GM19395 (cell line): ENCODE measurements at regions not wholly inside any gene's neighbourhood (a gene's known extent, or its start where the extent isn't known, plus 50 kb on each side); places are given as distances from the start of the nearest gene placed in this dataset.

Experiments used
- ATAC-seq: cut with Tn5 transposase; IDR thresholded peaks from one replicate; pipeline ENCODE4 v1.9.1; 2021; ENCODE audit warnings: mild to moderate bottlenecking, moderate library complexity; ENCODE audit not compliant: unreplicated experiment

DNA sequence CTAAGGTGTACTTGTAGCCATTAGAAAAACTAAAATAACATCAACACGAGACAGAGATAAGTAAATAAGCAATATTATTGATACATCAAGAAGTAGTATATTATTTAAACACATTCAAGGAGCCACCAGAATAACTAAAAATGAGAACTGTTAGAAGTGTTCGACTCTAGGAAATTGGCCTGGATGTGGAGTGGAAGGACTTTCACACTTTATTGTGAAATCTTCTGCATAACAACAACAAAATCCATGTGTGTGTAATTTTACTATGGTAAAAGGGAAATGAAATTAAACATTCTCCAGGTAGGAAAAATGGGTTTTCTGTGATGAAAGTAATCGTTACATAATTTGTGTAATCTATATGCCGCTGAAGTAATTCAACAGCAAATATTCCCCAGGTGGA is 96.3 kb upstream of the RNF152 start:
- no peak for ATAC-seq

DNA sequence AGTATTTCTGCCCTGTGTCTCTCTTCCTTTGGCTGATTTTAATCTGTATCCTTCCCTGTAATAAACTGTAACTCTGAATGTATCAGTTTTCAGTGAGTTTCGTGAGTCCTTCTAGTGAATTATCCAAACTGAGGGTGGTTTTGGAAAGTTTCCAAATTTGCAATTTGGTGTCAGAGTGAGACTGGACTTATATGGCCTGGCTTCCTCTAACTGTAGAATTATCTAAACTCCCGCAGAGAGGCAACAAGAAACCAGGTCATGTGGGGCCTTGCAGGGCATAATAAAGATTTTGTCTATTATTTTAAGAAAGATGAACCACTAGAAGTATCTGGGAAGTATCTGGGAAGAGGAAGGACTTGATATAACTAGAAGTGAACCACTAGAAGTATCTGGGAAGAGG is 95.3 kb upstream of the RNF152 start:
- ATAC-seq, result no peak

DNA sequence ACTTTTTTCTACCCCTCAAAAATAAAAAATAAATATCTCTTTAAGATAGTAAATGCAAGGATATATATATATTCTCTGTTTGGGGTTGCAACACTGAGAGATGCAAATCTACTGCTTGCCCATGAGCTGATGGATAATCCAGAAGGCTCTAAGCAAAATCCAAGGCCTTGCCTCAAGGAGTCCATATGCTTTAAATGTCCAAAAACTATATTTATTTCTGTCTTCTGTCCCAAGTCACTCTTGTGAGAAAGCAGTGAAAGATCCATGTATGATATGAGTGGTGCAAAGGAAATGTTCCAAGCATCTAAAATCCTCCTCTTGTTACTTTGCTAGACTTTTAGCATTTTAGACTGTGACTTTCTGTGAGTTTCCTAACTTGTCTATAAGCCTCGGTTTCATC is 92.9 kb upstream of the RNF152 start:
- no peak for ATAC-seq

DNA sequence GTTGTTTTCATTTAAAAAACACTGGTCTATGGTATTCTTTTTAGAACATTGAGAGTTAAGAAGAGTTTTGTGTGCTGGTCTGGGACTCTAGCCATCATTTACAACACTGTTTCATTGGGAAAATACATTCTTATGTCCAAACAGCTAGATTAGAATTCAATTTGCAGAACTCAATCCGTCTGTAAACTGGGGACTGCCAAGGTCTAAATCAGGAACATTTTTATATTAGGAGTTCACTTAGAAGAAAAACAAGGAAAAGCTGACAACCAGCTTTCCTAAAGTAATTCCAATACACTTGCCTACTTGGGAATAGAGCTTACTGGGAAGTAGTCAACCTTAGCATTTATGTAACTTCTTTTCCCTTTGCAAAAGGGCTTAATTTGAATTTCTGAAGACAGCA is 91.5 kb upstream of the RNF152 start:
- no peak for ATAC-seq

DNA sequence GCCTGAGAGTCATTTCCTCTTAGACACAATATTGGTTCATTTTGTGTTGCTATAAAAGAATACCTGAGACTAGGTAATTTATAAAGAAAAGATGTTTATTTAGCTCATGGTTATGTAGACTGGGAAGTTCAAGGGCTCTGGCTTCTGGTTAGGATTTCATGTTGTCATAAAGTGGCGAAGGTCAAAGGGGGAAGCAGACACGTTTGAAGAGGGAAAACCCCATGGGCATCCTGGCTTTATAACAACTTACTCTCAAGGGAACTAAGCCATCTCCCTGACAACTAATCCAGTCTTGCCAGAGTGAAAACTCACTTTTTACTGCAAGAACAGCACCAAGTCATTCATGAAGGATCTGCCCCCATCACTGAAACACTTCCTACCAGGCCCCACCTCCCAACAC is 89.7 kb upstream of the RNF152 start:
- no peak for ATAC-seq

DNA sequence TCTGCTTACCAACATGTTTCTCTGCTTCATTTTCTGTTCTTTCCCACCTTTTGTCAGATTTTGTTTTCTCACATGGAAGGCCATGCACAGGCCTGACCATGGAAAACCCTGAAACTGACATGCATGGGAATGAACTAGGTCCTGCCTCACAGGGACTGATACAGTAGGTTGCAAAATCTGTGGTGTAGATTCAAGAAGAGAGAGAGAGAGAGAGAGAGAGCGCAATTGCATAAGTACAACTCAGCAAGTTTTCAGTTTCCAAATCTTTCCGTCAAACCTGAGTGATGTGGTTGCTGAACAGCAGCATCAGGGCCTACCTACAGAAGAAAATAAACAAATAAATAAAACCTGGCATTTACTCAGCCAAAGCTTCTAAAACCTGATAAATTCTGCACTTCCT is 87.5 kb upstream of the RNF152 start:
- ATAC-seq, result no peak

DNA sequence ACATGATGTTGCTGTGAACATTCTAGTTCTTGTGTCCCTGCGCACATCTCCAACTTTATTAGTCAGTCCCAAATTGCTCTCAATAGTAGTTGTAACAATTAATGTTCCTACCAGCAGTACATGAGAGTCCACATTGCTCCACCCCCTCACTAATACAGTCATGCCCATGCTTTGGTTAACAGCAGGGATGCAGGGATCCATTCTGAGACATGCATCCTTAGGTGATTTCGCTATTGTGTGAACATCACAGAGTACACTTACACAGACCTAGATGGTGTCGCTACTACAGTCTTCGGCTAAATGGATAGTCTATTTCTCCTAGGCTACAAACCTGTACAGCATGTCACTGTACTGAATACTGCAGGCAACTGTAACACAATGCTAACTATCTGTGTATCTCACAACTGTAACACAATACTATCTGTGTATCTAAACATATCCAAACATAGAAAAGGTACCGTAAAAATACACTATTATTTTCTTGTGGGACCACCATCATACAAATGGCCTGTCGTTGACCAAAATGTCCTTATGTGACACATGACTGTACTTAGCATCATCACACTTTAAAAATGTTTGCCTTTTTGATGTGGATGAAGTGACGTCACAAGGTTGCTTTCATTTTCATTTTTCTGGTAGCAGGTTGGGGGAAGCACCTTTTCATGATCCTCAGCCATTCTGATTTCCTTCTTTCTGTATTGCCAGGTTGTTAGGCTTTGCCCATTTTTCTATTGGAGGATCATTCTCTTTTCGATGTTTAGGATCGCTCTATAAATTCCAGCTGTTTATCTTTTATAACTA is 82.9 kb upstream of the RNF152 start:
- ATAC-seq, result peak; percentile 51

DNA sequence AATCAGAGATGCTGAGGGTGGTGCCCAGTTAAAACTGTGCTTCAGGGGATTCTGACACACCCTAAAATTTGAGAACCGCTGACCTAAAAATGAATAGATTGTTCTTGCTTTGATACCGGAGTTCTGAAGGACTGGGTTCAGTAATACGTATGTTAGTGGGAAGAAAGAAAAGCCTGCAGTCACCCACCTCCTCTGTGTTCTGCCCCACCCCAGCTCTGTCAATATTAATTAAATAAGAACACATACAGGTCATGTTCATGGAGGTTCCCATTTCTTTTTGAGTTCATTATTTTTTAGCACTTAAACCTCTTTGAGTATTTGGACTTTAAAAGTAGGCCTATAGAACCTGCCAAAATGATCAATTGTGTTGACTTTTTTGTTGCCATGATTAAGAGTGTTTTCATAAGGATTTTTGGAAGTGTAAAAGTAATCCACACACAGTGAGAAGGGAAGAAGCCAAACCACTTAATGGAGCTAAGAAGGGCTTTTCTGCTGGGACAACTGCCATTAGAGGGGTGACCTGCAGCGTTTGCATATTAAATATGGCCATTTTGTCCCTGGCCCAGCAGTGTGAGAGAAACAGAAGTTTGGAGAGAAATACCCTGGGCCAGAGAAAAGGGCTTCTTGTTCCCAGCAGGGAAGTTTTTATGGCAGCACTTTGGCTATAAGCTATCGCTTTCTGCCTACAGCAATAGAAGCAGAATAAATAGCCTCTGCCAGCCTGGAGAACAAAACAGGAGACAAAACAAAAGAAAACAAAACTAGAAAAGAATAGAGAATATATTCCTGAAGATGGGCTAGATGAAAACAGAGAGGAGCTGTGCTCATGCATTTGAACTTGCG is 80.7 kb upstream of the RNF152 start:
- no peak for ATAC-seq

DNA sequence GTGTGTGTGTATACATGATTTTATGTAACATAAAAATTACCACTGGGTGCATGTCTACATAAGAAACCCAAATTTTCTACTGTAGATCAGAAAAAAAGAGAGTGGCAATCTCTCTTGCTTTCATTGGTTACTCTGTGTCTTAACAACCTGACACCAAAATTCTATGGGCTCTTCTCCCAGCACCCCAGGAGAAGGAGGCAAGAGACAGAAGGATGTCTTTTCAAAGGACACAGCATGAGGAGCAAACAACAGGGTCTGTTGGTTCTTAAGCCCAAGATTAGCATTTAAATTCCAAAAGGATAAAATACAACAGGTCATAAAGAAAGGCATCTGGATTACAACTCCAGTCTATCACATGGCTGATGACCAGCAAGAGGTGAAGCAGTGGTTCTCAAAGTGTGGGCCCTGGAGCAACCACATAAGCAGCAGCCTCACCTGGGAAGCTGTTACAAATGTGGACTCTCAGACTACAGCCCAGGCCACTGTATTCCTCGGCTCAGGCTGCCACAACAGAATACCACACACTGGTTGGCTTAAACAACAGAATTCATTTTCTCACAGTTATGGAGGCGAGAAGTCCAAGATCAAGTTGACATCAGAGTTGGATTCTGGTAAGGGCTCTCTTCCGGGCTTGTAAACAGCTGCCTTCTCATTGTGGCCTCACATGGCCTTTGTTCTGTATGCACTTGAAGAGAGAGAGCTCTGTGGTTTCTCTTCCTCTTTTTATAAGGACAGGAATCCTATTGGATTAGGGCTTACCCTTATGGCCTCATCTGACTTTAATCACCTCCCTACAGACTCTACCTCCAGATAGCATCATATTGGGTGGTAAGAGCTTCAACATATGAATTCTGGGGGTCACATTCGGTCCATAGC is 79.8 kb upstream of the RNF152 start:
- ATAC-seq, result peak; percentile 93

DNA sequence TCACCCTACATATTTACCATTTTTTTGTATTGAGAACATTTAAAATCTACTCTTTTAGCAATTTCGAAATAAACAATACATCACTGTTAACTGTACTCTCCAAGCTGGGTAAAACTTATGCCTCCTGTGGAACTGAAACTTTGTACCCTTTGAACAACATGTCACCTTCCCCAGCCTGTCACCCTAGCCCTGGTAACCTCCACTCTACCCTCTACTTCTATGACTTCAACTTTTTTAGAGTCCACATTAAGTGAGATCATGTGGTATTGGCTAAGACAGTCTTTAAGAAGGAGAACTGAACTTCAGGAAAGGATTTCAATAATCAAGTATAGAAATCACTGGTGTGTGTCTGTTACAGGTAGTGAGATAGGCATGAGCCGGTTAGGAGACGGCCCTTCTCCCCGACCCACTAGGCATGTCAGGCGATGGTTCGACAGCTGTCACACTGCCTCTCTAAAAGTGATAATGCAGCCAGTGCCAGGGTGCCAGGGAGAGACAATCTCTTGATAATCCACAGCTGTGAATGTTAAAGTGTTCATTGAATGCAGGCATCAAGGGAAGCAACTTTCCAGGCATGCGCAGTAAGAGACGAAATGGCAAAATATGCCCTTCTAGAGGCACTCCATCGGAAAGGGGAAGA is 74.6 kb upstream of the RNF152 start:
- no peak for ATAC-seq

DNA sequence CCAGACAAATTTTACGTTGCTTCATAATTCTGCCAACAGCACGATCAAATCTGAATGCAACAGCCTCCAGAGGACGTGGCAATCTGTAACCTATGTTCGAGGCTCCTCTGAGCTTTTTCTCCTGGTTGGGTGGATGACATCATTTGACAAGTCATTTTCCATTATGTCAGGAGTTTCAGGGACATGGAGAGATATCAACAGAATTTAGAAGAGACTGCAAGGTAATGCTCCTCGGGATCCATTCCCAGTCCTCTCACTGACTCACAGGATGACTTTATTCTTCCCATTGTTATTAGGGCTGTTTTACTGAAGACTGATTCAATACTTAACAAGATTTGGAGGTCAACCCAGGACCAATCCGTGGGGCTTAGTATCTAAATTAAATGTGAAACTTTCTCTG is 72.5 kb upstream of the RNF152 start:
- ATAC-seq, result no peak

DNA sequence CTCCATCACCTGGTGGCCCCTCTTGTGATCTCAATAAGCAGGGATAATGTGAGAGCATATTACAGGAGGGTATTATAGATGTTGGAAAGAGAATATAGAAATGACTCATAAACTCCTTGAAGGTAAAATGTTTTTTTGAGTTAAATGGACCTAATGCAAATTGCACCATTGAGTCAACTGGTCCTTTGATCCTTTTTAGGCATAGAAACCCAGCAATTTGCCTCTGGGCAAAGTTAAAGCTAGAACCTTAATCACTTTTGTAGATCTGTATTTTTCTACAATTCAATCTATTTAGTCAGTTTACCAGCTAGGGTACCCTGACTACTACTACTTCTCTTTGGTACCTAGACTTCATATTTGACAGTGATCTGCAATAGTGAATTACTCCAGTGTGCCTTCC is 71.8 kb upstream of the RNF152 start:
- ATAC-seq, result no peak

DNA sequence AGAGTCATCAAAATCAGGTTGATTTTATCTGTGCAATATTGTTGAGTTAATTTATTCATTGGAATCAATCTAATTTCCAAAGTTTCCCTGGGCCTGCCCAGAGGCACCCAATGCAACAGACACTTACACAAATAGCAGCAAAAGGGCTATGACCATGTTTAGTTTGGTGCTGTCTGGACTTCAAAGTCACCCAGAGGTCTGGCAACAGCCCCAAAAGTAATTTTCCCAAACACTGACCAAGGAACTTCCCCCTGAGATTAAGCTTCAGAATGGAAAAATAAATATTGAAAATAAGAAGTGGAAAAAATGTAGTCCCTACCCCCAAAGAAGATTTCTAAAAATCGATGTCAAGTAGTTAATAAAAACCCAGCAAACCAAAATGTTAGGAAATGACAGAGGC is 70.9 kb upstream of the RNF152 start:
- no peak for ATAC-seq

DNA sequence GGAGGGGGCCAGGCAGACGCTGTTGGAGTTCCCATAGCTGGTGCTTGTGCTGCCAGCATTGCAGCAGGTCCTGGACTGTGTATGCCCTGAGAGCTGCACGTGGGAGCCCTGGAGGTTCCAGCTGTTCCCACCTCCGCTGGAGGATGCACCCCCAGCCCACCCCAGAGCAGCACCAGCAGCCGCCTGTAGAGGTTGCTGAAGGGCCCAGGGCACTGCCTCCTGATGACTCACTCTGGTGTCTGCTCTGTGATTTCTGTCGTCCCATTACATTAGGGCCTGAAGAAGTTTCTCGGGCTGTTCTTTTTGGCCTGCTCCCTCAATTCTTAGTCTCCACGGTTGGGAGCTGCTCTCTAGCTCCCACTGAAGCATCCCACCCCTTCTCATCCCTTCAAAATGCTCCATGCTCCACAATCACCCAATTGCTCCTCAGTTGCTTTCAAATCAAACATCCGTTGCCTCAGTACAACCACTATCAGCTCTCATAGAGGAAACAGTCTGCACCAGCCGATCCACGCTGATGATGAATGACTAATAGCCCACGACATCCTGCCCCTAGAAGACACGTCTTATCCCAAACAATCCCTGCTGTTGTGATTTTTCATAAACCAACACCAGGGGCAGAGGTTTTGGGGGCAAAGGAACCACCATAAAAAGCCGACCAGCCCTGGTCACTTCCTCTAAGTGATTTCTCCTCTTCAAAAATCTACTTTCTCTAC is 65.2 kb upstream of the RNF152 start:
- no peak for ATAC-seq

DNA sequence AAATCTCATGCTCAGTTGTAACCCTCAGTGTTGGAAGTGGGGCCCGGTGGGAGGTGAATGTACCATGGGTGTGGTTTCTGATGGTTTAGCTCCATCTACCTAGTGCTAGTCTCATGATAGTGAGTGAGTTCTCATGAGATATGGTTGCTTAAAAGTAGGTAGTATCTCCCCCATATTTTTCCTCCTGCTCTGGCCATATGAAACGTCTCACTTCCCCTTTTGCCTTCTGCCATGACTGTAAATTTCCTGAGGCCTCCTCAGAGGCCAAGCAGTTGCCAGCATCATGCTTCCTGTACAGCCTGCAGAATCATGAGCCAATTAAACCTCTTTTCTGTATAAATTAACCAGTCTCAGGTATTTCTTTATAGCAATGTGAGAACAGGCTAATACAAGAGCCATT is 62.8 kb upstream of the RNF152 start:
- peak; percentile 58 for ATAC-seq

DNA sequence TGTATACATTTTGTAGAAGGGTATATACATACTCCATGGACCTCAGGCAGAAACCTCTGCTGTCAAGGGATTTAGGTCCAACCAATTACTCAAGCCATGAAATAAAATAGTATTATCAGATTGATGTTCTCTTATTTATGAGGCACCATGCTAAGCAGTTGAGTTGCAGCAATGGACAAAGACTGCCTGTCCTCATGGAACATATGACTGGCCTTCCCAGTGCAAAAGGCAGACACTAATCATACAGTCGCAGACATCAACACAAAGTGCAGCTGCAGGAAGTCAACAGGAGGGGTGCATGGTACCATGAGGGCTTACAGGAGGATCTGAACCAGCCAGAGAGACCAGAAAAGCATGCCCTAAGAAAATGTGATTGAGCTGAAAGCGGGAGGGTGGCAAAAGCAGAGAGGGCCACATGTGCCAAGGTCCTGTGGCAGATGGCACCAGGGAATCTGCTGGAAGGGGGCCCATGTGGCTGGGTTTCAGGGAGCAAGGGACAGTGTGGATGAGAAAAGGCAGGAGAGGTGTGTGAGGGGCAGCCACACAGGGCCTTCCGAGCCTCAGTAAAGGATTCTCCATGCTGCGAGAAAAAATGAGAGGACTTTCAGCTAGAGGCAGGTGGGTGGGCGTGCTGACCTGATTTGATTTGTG is 61.4 kb upstream of the RNF152 start:
- ATAC-seq, result no peak

DNA sequence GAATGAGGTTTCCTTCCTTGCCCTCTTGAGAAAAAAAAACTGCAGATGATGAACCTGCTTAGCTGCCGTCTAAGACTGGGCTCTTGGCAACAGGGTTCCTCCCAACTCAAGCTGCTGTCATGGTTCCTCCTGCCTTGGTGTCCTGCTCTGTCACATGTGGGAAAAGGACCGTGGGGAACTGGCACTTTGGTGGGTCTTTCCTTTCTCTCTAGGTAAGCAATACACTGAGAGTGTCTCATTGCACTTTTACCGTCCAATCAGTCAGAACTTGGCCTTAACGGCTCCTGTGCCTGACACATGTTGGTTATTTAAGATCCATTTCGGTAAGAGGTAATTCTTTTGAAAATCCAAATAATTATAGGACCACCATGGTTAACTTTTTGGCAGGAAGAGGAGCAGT is 60.8 kb upstream of the RNF152 start:
- no peak for ATAC-seq

DNA sequence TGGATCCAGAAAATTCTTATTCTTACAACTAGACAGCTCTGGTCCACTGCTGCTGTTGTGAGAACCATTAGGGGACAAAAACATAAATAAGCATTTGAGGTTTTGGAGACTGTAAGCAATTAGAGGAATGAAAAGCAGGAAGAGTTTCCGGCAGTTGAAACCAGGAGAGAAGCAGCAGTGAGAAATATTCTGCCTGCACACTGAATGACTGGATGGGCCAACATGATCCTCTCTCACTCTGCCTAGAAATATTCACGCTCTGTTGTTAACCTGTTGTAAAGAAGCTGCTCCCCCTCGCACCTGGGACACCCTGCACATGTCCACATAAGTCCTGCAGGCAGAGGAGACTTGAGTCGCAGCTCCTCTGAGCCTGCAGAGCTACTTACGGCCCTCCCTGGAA is 60.4 kb upstream of the RNF152 start:
- ATAC-seq, result no peak

DNA sequence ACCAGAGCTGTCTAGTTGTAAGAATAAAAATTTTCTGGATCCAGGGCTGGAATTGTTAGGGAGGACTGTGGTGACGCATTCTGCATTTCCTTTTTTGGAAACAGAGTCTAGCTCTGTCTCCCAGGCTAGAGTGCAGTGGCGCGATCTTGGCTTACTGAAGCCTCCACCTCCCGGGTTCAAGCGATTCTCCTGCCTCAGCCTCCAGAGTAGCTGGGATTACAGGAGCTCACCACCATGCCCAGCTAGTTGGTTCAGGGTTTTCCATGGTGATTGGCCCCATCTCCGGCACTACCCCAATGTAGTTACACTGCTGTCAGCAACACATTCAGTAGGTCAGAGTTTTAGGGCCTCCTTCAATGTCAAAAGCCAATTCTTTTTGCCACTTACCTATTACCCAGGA is 58.6 kb upstream of the RNF152 start:
- ATAC-seq, result no peak

DNA sequence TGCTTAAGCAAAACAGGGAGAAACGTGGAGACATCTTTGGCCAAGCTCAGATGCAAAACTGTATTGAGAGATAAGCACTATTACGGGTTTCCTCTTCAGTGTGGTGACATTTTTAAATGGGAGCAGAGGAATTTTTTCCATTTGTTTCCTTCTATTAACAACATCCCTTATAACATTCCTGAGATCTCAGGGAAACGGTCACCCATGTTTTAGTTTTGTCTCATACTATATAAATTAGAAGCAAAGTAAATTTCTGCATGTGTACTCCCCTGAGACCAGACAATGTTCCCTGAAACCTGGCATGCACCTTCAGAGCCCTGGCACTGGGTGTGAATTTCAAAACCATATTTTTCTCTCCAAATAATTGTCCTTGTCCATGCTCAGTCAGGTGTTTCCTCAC is 57.6 kb upstream of the RNF152 start:
- no peak for ATAC-seq
